Skeletal muscle tissue (tissue), 3 donors: ENCODE measurements at regions not wholly inside any gene's neighbourhood (a gene's known extent, or its start where the extent isn't known, plus 50 kb on each side); places are given as distances from the start of the nearest gene placed in this dataset.
"Not testable (repeated sequence)": the region's sequence is repeated elsewhere in the genome, so short reads cannot be mapped to it uniquely, and the experiment has no call there.

Experiments
- H3K27ac ChIP-seq: one replicate; pipeline ENCODE4 v1.7.0; 2013; ENCODE audit warnings: mild to moderate bottlenecking, low read depth, low read length, inconsistent platforms
- H3K27me3 ChIP-seq, 3 donors: one replicate each; pipeline ENCODE4 v1.7.0; 2013; ENCODE audit warnings: low read length in 3 of 3; ENCODE audit not compliant: control insufficient read depth in 3 of 3, insufficient read depth in 3 of 3
- H3K36me3 ChIP-seq, 3 donors: one replicate each; pipeline ENCODE4 v1.7.0; 2013; ENCODE audit warnings: low read length in 3 of 3; ENCODE audit not compliant: control insufficient read depth in 3 of 3, insufficient read depth in 3 of 3
- H3K4me1 ChIP-seq, 3 donors: one replicate each; pipeline ENCODE4 v1.7.0; 2013; ENCODE audit warnings: low read length in 3 of 3, mild to moderate bottlenecking in 3 of 3; ENCODE audit not compliant: control insufficient read depth in 3 of 3, insufficient read depth in 3 of 3
- H3K4me3 ChIP-seq, 3 donors: one replicate each; pipeline ENCODE4 v1.7.0; 2013; ENCODE audit warnings: low read length in 3 of 3
- H3K9ac ChIP-seq, 3 donors: one replicate each; pipeline ENCODE4 v1.7.0; 2013; ENCODE audit warnings: low read length in 3 of 3, mild to moderate bottlenecking in 3 of 3, moderate library complexity in 2 of 3, low read depth in 1 of 3
- H3K9me3 ChIP-seq, 3 donors: one replicate each; pipeline ENCODE4 v1.7.0; 2013; ENCODE audit warnings: low read length in 3 of 3; ENCODE audit not compliant: control insufficient read depth in 3 of 3
- donor health status: Osteomylitis.

DNA sequence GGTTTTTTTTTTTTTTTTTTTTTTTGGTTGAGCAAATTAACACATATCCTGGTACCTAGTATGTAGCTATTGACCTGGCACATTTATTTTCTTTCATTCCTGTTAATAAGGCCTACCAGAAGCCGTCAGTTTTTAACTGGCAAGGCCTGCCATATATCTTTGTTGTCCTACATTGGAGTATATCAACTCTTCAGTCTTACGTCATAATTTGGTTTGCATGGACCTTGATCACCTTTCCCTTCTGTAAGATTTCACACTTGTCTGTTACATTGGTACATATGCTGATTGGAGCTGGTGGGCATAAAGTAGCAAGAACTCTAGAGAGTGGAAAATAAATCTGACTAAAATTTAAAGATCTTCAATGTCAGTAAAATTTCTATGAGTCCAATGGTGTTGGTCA lies 1658.0 kb downstream of the C4orf33 start:
- no peaks in the 10 kb centered on the region for H3K36me3 ChIP-seq
- H3K4me1 ChIP-seq, result no peaks in the 10 kb centered on the region
- H3K27ac ChIP-seq, result no peak overlapping the region
- H3K4me3 ChIP-seq, result no peak overlapping the region
- no peaks in the 10 kb centered on the region for H3K27me3 ChIP-seq
- no peaks in the 10 kb centered on the region for H3K9me3 ChIP-seq
- H3K9ac ChIP-seq, result no peak overlapping the region

- H3K36me3 ChIP-seq, result no peaks in the 10 kb centered on the region
- H3K27ac ChIP-seq, result no peak overlapping the region
- no peaks in the 10 kb centered on the region for H3K27me3 ChIP-seq
- no peaks in the 10 kb centered on the region for H3K4me1 ChIP-seq
- H3K4me3 ChIP-seq, result no peak overlapping the region
- no peaks in the 10 kb centered on the region for H3K9me3 ChIP-seq
- no peak overlapping the region for H3K9ac ChIP-seq
Measured at GRCh38 chr4:130760246-130760645, 1664.3 kb downstream of the C4orf33 start.

DNA sequence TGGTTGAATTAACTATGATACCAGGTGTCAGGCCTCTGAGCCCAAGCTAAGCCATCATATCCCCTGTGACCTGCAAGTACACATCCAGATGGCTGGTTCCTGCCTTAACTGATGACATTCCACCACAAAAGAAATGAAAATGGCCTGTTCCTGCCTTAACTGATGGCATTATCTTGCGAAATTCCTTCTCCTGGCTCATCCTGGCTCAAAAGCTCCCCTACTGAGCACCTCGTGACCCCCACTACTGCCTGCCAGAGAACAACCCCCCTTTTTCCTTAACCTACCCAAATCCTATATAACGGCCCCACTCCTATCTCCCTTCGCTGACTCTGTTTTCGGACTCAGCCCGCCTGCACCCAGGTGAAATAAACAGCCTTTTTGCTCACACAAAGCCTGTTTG lies 1671.4 kb downstream of the C4orf33 start:
- H3K9ac ChIP-seq, H3K4me3 ChIP-seq, H3K27ac ChIP-seq, H3K36me3 ChIP-seq, H3K27me3 ChIP-seq, H3K4me1 ChIP-seq, H3K9me3 ChIP-seq: not testable (repeated sequence)

DNA sequence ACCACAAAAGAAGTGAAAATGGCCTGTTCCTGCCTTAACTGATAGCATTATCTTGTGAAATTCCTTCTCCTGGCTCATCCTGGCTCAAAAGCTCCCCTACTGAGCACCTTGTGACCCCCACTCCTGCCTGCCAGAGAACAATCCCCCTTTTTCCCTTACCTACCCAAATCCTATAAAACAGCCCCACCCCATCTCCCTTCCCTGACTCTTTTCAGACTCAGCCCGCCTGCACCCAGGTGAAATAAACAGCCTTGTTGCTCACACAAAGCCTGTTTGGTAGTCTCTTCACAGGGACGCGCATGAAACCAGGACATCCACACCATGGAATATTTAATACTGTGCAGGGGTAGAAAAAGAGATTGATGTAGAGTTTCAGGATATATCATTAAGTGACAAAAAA lies 1677.0 kb downstream of the C4orf33 start:
- H3K27me3 ChIP-seq, H3K36me3 ChIP-seq, H3K9me3 ChIP-seq, H3K4me3 ChIP-seq, H3K9ac ChIP-seq, H3K27ac ChIP-seq, H3K4me1 ChIP-seq: not testable (repeated sequence)

GRCh38 chr4:130808492-130808891 lies 1712.5 kb downstream of the C4orf33 start:
- H3K36me3 ChIP-seq, result no peaks in the 10 kb centered on the region
- no peak overlapping the region for H3K4me3 ChIP-seq
- no peak overlapping the region for H3K27ac ChIP-seq
- peaks cover 0 to 2% (median 0%) of the 10 kb centered on the region in 3 donors for H3K9me3 ChIP-seq
- H3K27me3 ChIP-seq, result no peaks in the 10 kb centered on the region
- no peaks in the 10 kb centered on the region for H3K4me1 ChIP-seq
- no peak overlapping the region for H3K9ac ChIP-seq

- no peak overlapping the region for H3K4me3 ChIP-seq
- H3K36me3 ChIP-seq, result no peaks in the 10 kb centered on the region
- no peak overlapping the region for H3K9ac ChIP-seq
- H3K9me3 ChIP-seq, result no peaks in the 10 kb centered on the region
- H3K27me3 ChIP-seq, result no peaks in the 10 kb centered on the region
- no peaks in the 10 kb centered on the region for H3K4me1 ChIP-seq
- H3K27ac ChIP-seq, result no peak overlapping the region
Measured at GRCh38 chr4:130812117-130812765, 1716.3 kb downstream of the C4orf33 start.

- no peak overlapping the region for H3K4me3 ChIP-seq
- no peaks in the 10 kb centered on the region for H3K27me3 ChIP-seq
- H3K36me3 ChIP-seq, result no peaks in the 10 kb centered on the region
- no peak overlapping the region for H3K9ac ChIP-seq
- H3K4me1 ChIP-seq, result no peaks in the 10 kb centered on the region
- H3K9me3 ChIP-seq, result no peaks in the 10 kb centered on the region
- no peak overlapping the region for H3K27ac ChIP-seq
Measured at GRCh38 chr4:130814896-130815295, 1718.9 kb downstream of the C4orf33 start.

GRCh38 chr4:130820448-130820847 lies 1724.5 kb downstream of the C4orf33 start:
- H3K27me3 ChIP-seq, result no peaks in the 10 kb centered on the region
- H3K27ac ChIP-seq, result no peak overlapping the region

GRCh38 chr4:130825284-130825683 lies 1729.3 kb downstream of the C4orf33 start:
- no peaks in the 10 kb centered on the region for H3K36me3 ChIP-seq
- H3K4me3 ChIP-seq, result no peak overlapping the region
- peaks cover 0 to 3% (median 0%) of the 10 kb centered on the region in 3 donors for H3K9me3 ChIP-seq
- H3K4me1 ChIP-seq, result no peaks in the 10 kb centered on the region
- no peak overlapping the region for H3K27ac ChIP-seq
- H3K9ac ChIP-seq, result no peak overlapping the region
- no peaks in the 10 kb centered on the region for H3K27me3 ChIP-seq

More at GRCh38 chr4:130820448-130820847, 1724.5 kb downstream of the C4orf33 start:
- Histone ChIP-seq H3K36me3 (no peaks in the 10 kb centered on the region), H3K4me1 (no peaks in the 10 kb centered on the region), H3K9me3 (peaks cover 0 to 3% (median 0%) of the 10 kb centered on the region in 3 donors), H3K9ac (no peak overlapping the region), H3K4me3 (no peak overlapping the region)

DNA sequence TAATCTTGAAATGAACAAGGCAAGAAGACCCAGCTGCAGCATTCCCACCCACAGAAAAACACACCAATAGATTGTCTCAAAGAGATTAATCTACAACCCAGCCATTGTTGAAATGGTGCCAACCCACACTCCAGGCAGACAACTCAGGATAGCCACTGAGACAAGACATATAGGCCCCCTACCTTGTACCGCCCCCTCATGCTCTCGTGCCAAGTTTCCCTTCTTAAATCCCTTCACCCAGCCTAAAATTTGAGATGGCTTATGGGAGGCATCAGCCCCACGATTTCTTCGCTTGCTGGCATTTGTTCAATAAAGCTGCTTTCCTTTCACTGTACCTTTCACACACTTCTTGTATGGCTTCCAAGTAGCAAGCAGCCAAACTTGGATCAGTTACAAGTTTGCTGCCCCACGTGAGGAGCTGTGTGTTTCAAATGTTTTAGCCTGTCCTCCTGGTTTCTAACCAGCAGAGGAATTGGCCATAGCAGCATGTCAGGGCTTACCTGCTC lies 1754.1 kb downstream of the C4orf33 start:
- no peak overlapping the region for H3K9ac ChIP-seq
- no peaks in the 10 kb centered on the region for H3K27me3 ChIP-seq
- no peak overlapping the region for H3K27ac ChIP-seq
- no peaks in the 10 kb centered on the region for H3K9me3 ChIP-seq
- no peaks in the 10 kb centered on the region for H3K4me1 ChIP-seq
- no peak overlapping the region for H3K4me3 ChIP-seq
- H3K36me3 ChIP-seq, result no peaks in the 10 kb centered on the region
